GM10266 (cell line): ENCODE measurements at regions not wholly inside any gene's neighbourhood (a gene's known extent, or its start where the extent isn't known, plus 50 kb on each side); places are given as distances from the start of the nearest gene placed in this dataset.

Experiments
- DNase-seq: peaks from one replicate; pipeline ENCODE4 v3.0.0; 2012; ENCODE audit errors: extremely low spot score
- TF ChIP-seq, protein P1 (sequence below): IDR thresholded peaks from 2 replicates; pipeline ENCODE4 v1.5.1; 2012; ENCODE audit warnings: mild to moderate bottlenecking, low read depth; ENCODE audit not compliant: control insufficient read depth, insufficient read depth; ENCODE audit errors: missing control alignments

DNA sequence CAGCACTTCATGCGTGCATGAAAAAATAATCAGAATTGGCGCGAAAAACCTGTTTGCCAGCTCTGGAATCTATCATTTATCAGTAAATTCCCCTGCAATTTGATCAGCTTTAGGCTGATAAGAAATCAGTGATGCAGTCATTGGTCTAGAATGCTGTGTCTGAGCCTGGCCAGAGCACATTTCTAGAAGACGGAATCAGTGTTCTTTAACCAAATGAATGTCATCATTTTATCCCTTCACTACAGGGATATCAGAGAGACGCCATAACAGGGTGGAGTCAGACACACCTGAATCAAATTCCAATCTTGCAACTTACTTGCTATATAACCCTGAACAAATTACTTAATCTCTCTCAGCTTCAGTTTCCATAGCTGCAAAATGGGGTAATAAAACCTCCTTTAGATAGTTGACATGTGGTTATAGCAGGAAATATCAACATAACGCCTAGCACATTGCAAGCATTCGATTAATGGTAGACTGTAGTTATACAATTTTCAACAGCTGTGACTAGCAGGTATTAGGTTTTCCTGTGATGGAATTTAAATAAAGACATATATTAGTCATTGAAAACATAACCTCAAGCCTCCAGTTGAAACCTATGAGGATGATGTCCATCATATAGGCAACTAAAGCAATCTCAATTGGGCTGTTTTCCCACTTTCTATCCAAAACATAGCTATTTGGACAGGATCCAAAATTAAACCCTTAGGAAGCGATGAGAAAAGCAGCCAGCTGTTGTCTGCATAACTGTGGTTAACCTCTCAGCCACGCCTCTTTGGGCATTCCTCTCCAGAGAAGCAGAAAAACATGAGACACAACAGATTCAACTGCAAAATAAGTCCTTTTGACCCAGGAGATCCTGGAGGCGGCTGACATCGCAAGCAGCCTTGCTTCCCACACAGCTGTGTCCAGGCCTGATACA lies 51.6 kb upstream of the UBL3 start:
- TF ChIP-seq, protein P1, sequence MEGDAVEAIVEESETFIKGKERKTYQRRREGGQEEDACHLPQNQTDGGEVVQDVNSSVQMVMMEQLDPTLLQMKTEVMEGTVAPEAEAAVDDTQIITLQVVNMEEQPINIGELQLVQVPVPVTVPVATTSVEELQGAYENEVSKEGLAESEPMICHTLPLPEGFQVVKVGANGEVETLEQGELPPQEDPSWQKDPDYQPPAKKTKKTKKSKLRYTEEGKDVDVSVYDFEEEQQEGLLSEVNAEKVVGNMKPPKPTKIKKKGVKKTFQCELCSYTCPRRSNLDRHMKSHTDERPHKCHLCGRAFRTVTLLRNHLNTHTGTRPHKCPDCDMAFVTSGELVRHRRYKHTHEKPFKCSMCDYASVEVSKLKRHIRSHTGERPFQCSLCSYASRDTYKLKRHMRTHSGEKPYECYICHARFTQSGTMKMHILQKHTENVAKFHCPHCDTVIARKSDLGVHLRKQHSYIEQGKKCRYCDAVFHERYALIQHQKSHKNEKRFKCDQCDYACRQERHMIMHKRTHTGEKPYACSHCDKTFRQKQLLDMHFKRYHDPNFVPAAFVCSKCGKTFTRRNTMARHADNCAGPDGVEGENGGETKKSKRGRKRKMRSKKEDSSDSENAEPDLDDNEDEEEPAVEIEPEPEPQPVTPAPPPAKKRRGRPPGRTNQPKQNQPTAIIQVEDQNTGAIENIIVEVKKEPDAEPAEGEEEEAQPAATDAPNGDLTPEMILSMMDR = no peak
- DNase-seq = no peak
